Natural killer cell (primary cell): ENCODE measurements at regions not wholly inside any gene's neighbourhood (a gene's known extent, or its start where the extent isn't known, plus 50 kb on each side); places are given as distances from the start of the nearest gene placed in this dataset.

Source experiments
- ATAC-seq, 3 donors: fragments of 150-1000 bp in 2 of 3; fragments of 200-7000 bp in 1 of 3; cut with Tn5 transposase; 1 replicate in 1 of 3; 2 replicates in 2 of 3; pipeline ENCODE4 v1.10.0; 2021; ENCODE audit warnings: mild to moderate bottlenecking in 2 of 3, moderate library complexity in 2 of 3
- DNase-seq, 2 donors: peaks; one replicate each; pipeline versions ENCODE4 v3.0.0 to v3.0.0-alpha.2; 2013 to 2021; ENCODE audit warnings: mixed read lengths in 1 of 2
- H3K27ac ChIP-seq: one replicate; pipeline ENCODE4 v1.5.1; 2013; ENCODE audit warnings: mild to moderate bottlenecking, low read length
- H3K27me3 ChIP-seq: one replicate; pipeline ENCODE4 v1.6.1; 2013; ENCODE audit warnings: low read length; ENCODE audit not compliant: control insufficient read depth, insufficient read depth
- H3K36me3 ChIP-seq: one replicate; pipeline ENCODE4 v1.6.1; 2013; ENCODE audit warnings: low read length; ENCODE audit not compliant: control insufficient read depth, insufficient read depth
- H3K4me1 ChIP-seq: one replicate; pipeline ENCODE4 v1.6.1; 2013; ENCODE audit warnings: low read length; ENCODE audit not compliant: control insufficient read depth, insufficient read depth
- H3K4me3 ChIP-seq: one replicate; pipeline ENCODE4 v1.5.1; 2013; ENCODE audit warnings: low read length
- H3K9me3 ChIP-seq: one replicate; pipeline ENCODE4 v1.6.1; 2013; ENCODE audit warnings: low read length; ENCODE audit not compliant: control insufficient read depth, insufficient read depth
- H3K27ac Mint-ChIP-seq, 2 donors: one replicate each; pipeline ENCODE4 v1.8.0; 2022; ENCODE audit warnings: mild to moderate bottlenecking in 2 of 2, mixed read lengths in 2 of 2, moderate library complexity in 1 of 2
- H3K27me3 Mint-ChIP-seq, 2 donors: one replicate each; pipeline ENCODE4 v1.8.0; 2022; ENCODE audit warnings: low read depth in 2 of 2, mixed read lengths in 2 of 2
- H3K36me3 Mint-ChIP-seq: one replicate; pipeline ENCODE4 v1.8.0; 2022; ENCODE audit warnings: mixed read lengths
- H3K4me1 Mint-ChIP-seq, 2 donors: one replicate each; pipeline ENCODE4 v1.8.0; 2022; ENCODE audit warnings: mixed read lengths in 2 of 2
- H3K4me3 Mint-ChIP-seq: one replicate; pipeline ENCODE4 v1.8.0; 2022; ENCODE audit warnings: mild to moderate bottlenecking, moderate library complexity, mixed read lengths
- H3K9me3 Mint-ChIP-seq, 2 donors: one replicate each; pipeline ENCODE4 v1.8.0; 2022; ENCODE audit warnings: mixed read lengths in 2 of 2
- CTCF ChIP-seq: fragments of 200-600 bp; IDR thresholded peaks from one replicate; pipeline ENCODE4 v1.8.0; 2022; ENCODE audit warnings: antibody characterized with exemption
- WGBS: methylation state at CpG from one replicate; pipeline ENCODE4 v1.1.7; 2013; ENCODE audit warnings: missing lambda C conversion rate; ENCODE audit not compliant: insufficient coverage; 5-methylcytosine and 5-hydroxymethylcytosine counted together
- intact Hi-C: fragments of 100-400 bp; cut with micrococcal nuclease; formaldehyde crosslinking; loops from one replicate; pipeline ENCODE4 v1.14.2; 2022

DNA sequence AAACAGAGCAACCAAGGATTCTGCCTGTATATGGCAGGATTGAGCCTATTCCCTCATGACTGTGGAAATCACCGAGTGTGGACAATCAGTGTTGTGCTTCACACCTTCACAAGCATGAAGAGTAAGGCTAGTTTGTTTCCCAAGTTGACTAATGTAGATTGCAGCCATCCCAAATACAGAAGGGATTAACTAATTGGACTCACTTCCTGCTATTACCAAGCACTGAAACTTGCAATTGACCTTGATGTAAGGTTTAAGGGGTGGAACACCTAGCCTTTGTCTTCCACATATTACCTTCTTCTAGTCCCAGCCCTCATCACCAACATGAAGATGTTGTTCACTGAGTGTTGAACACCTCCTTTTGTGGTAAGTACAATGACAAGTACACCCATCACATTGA is 120.9 kb upstream of the RND3 start:
- TF ChIP-seq CTCF, result no peak
- H3K27me3 Mint-ChIP-seq, result no peaks in the 10 kb centered on the region
- H3K36me3 ChIP-seq, result no peaks in the 10 kb centered on the region
- no peaks in the 10 kb centered on the region for H3K4me1 ChIP-seq
- peaks cover 0 to 3% of the 10 kb centered on the region in 2 donors for H3K9me3 Mint-ChIP-seq
- no peak for ATAC-seq
- no peak for DNase-seq
- no peak overlapping the region for H3K4me3 Mint-ChIP-seq
- no peaks in the 10 kb centered on the region for H3K4me1 Mint-ChIP-seq
- H3K27ac ChIP-seq, result no peak overlapping the region
- intact Hi-C loops, result no loop called here
- no peaks in the 10 kb centered on the region for H3K36me3 Mint-ChIP-seq
- no peaks in the 10 kb centered on the region for H3K27me3 ChIP-seq
- no peak overlapping the region for H3K4me3 ChIP-seq
- H3K9me3 ChIP-seq, result no peaks in the 10 kb centered on the region
- 83% methylated on average over 1 of the region's 1 CpG for WGBS
- H3K27ac Mint-ChIP-seq, result no peak overlapping the region

GRCh38 chr2:150607390-150607811 is 119.9 kb upstream of the RND3 start:
- Histone ChIP-seq H3K4me1 (no peaks in the 10 kb centered on the region), H3K36me3 (no peaks in the 10 kb centered on the region), H3K27ac (no peak overlapping the region), H3K4me3 (no peak overlapping the region), H3K9me3 (no peaks in the 10 kb centered on the region), H3K27me3 (no peaks in the 10 kb centered on the region)
- no peak for DNase-seq
- Mint-ChIP-seq H3K9me3 (peaks cover 0 to 3% of the 10 kb centered on the region in 2 donors), H3K4me3 (no peak overlapping the region), H3K36me3 (no peaks in the 10 kb centered on the region), H3K4me1 (no peaks in the 10 kb centered on the region), H3K27me3 (no peaks in the 10 kb centered on the region), H3K27ac (no peak overlapping the region)
- intact Hi-C loops, result no loop called here
- no peak for TF ChIP-seq CTCF
- ATAC-seq, result no peak

DNA sequence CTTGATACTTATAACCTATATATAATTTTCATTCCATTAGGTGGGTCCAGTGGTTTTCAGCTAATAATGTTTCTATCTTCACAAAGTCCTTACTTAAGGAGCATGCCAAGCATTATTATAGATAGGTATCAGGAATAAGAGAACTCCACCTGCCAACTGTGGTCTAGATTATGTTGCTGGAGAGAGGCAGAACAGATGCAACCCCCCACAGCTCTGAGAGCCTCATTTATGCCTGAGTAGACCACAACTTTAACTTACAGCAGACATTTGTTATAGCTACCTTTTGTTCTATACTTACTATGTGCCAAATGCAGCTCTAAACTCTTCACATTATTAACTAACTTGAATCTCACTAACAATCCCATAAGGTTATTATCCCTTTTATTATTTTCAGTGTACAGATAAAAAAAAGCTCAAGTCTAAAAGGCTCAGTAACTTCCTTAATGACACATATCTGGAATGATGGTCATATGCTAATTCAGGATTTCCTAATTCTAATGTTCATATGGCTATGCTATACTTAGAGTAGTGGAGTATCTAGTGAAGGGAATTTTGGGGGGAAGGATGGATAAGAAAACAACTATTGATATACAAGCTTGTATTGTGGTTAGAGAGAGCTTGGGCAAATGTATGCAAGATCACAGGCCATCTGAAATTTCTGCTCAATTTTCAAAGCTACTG is 119.1 kb upstream of the RND3 start:
- no peaks in the 10 kb centered on the region for H3K36me3 Mint-ChIP-seq
- no peak overlapping the region for H3K27ac Mint-ChIP-seq
- Histone ChIP-seq H3K36me3 (no peaks in the 10 kb centered on the region), H3K4me1 (no peaks in the 10 kb centered on the region), H3K4me3 (no peak overlapping the region), H3K9me3 (no peaks in the 10 kb centered on the region), H3K27ac (no peak overlapping the region), H3K27me3 (no peaks in the 10 kb centered on the region)
- ATAC-seq (no peak), DNase-seq (no peak)
- no peaks in the 10 kb centered on the region for H3K27me3 Mint-ChIP-seq
- no peak for TF ChIP-seq CTCF
- H3K4me3 Mint-ChIP-seq, result no peak overlapping the region
- H3K4me1 Mint-ChIP-seq, result no peaks in the 10 kb centered on the region
- peaks cover 0 to 3% of the 10 kb centered on the region in 2 donors for H3K9me3 Mint-ChIP-seq
- intact Hi-C loops, result no loop called here

DNA sequence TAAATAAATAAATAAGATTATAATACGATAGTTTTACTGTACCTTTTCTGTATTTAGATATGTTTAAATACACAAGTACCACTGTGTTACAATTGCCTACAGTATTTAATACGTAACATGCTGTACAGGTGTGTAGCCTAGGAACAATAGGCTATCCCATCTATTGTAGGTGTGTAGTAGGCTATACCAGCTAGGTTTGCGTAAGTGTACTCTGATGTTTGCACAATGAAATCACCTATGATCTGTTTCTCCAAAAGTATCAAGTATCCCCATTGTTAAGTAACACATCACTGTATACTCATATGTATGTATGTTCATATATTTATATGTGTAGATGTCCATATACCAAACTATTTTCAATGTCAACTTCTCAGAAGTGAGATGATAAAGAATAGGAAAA is 118.2 kb upstream of the RND3 start:
- Histone ChIP-seq H3K4me3 (no peak overlapping the region), H3K27me3 (no peaks in the 10 kb centered on the region), H3K9me3 (no peaks in the 10 kb centered on the region), H3K4me1 (no peaks in the 10 kb centered on the region), H3K36me3 (no peaks in the 10 kb centered on the region), H3K27ac (no peak overlapping the region)
- intact Hi-C loops, result no loop called here
- peaks cover 0 to 3% of the 10 kb centered on the region in 2 donors for H3K9me3 Mint-ChIP-seq
- TF ChIP-seq CTCF, result no peak
- ATAC-seq (no peak), DNase-seq (no peak)
- H3K36me3 Mint-ChIP-seq, result no peaks in the 10 kb centered on the region
- 100% methylated on average over 1 of the region's 3 CpGs for WGBS
- no peak overlapping the region for H3K27ac Mint-ChIP-seq
- H3K27me3 Mint-ChIP-seq, result no peaks in the 10 kb centered on the region
- no peak overlapping the region for H3K4me3 Mint-ChIP-seq
- no peaks in the 10 kb centered on the region for H3K4me1 Mint-ChIP-seq
